ENCODE measurements at regions not wholly inside any gene's neighbourhood (a gene's known extent, or its start where the extent isn't known, plus 50 kb on each side); places are given as distances from the start of the nearest gene placed in this dataset.

- Histone ChIP-seq H3K27me3 (no peaks in the 10 kb centered on the region), H3K9me3 (peaks cover 0 to 13% (median 2%) of the 10 kb centered on the region in 12 donors), H3K4me3 (no peak overlapping the region), H3K27ac (peak overlapping the region in 1 of 12 donors; percentile 33), H3K4me1 (peaks cover 0 to under 1% (median 0%) of the 10 kb centered on the region in 12 donors), H3K36me3 (no peaks in the 10 kb centered on the region)
- WGBS, 4 donors = 86 to 95% (median 90%) methylated on average over 2 of the region's 2 CpGs
- TF ChIP-seq POLR2A (IDR thresholded peaks at IDR 0.05) (no peak), CTCF (IDR thresholded peaks at IDR 0.05) (no peak)
- DNase-seq (no peak), ATAC-seq (no peak)
- intact Hi-C loops (cut with DNase I) = no loop called here
These were observed 93.4 kb upstream of the TLK1 start for GRCh38 chr2:171253900-171254650.

GRCh38 chr2:171253279-171253678 lies 92.6 kb upstream of the TLK1 start:
- intact Hi-C loops (cut with DNase I) = no loop called here
- DNase-seq (no peak), ATAC-seq (peak in 1 of 4 donors; percentile 38)
- peaks cover 0 to 13% (median 2%) of the 10 kb centered on the region in 12 donors for H3K9me3 ChIP-seq
- no peak overlapping the region for H3K4me3 ChIP-seq
- no peak overlapping the region for H3K27ac ChIP-seq
- H3K4me1 ChIP-seq = peaks cover 0 to 8% (median 0%) of the 10 kb centered on the region in 12 donors
- WGBS, 4 donors = 83 to 87% (median 85%) methylated on average over 1 of the region's 1 CpG
- H3K36me3 ChIP-seq = no peaks in the 10 kb centered on the region
- TF ChIP-seq POLR2A (IDR thresholded peaks at IDR 0.05) (no peak), CTCF (IDR thresholded peaks at IDR 0.05) (no peak)
- no peaks in the 10 kb centered on the region for H3K27me3 ChIP-seq

- 75 to 86% (median 81%) methylated on average over 1 of the region's 1 CpG for WGBS, 4 donors
These were observed 89.0 kb upstream of the TLK1 start for GRCh38 chr2:171249689-171250088.

GRCh38 chr2:171247741-171248662 lies 87.3 kb upstream of the TLK1 start:
- ATAC-seq = no peak
- TF ChIP-seq POLR2A (IDR thresholded peaks at IDR 0.05) (no peak), CTCF (IDR thresholded peaks at IDR 0.05) (no peak)
- intact Hi-C loops (cut with DNase I) = no loop called here

More at GRCh38 chr2:171249689-171250088, 89.0 kb upstream of the TLK1 start:
- Histone ChIP-seq H3K9me3 (peaks cover 0 to 20% (median 7%) of the 10 kb centered on the region in 12 donors), H3K27ac (no peak overlapping the region), H3K36me3 (no peaks in the 10 kb centered on the region), H3K4me3 (no peak overlapping the region), H3K4me1 (peaks cover 0 to 23% (median 0%) of the 10 kb centered on the region in 12 donors), H3K27me3 (no peaks in the 10 kb centered on the region)
- no peak for TF ChIP-seq POLR2A (IDR thresholded peaks at IDR 0.05)
- DNase-seq (no peak), ATAC-seq (no peak)
- intact Hi-C loops (cut with DNase I) = no loop called here

More at GRCh38 chr2:171247741-171248662, 87.3 kb upstream of the TLK1 start:
- H3K36me3 ChIP-seq = no peaks in the 10 kb centered on the region
- peaks cover 0 to 18% (median 6%) of the 10 kb centered on the region in 12 donors for H3K9me3 ChIP-seq
- H3K27ac ChIP-seq = peak overlapping the region in 1 of 12 donors; percentile 4
- no peak overlapping the region for H3K4me3 ChIP-seq
- WGBS, 4 donors = 81 to 85% (median 83%) methylated on average over 8 of the region's 8 CpGs
- H3K4me1 ChIP-seq = peaks cover 0 to 23% (median 0%) of the 10 kb centered on the region in 12 donors
- no peaks in the 10 kb centered on the region for H3K27me3 ChIP-seq
- DNase-seq = no peak
